ENCODE measurements at regions not wholly inside any gene's neighbourhood (a gene's known extent, or its start where the extent isn't known, plus 50 kb on each side); places are given as distances from the start of the nearest gene placed in this dataset.

DNA sequence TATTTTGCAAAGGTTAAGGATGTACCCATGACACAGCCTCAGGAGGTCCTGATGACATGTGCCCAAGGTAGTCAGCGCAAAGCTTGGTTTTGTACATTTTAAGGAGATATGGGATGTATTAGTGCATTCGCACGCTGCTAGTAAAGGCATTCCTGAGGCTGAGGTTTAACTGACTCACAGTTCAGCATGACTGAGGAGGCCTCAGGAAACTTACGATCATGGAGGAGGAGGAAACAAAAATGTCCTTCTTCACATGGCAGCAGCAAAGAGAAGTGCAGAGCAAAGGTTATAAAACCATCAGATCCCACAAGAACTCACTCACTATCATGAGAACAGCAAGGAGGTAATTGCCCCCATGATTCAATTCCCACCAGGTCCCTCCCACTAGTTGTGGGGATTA lies 1017.4 kb downstream of the EFNB2 start:
- WGBS, 2 donors, result 95 to 97% methylated on average over 4 of the region's 4 CpGs
- Histone ChIP-seq H3K4me3 (no peak overlapping the region), H3K36me3 (no peaks in the 10 kb centered on the region), H3K27ac (no peak overlapping the region), H3K27me3 (no peaks in the 10 kb centered on the region), H3K4me1 (no peaks in the 10 kb centered on the region), H3K9me3 (no peaks in the 10 kb centered on the region)
- intact Hi-C loops (cut with DNase I), result no loop called here
- TF ChIP-seq POLR2AphosphoS5 (IDR thresholded peaks at IDR 0.05) (no peak), CTCF (IDR thresholded peaks at IDR 0.05) (no peak), EP300 (IDR thresholded peaks at IDR 0.05) (no peak), POLR2A (IDR thresholded peaks at IDR 0.05) (no peak)
- DNase-seq, result no peak

DNA sequence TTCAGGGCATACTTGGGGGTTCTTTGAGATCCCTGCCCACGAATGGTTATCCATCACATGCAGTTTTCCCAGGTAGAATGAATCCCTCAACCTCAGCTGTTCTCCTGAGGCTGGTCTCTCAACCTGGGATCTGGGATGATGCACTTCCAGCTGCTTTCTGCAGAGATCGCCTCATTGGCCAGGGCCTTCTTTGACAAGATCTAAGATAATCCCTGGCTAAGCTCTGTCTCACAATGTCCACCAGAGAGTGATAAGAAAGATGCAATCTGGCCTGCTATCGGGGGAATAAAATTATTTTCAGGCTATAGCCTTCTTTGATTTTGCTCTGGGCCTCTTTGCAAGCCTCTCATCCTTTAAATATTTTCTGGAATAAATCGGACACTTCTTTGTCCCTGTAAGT lies 1021.1 kb downstream of the EFNB2 start:
- H3K9me3 ChIP-seq, result no peaks in the 10 kb centered on the region
- no peaks in the 10 kb centered on the region for H3K27me3 ChIP-seq
- no peak for DNase-seq
- intact Hi-C loops (cut with DNase I), result no loop called here
- TF ChIP-seq CTCF (IDR thresholded peaks at IDR 0.05) (no peak), POLR2A (IDR thresholded peaks at IDR 0.05) (no peak), EP300 (IDR thresholded peaks at IDR 0.05) (no peak), POLR2AphosphoS5 (IDR thresholded peaks at IDR 0.05) (no peak)
- no peak overlapping the region for H3K4me3 ChIP-seq
- no peak overlapping the region for H3K27ac ChIP-seq
- H3K4me1 ChIP-seq, result no peaks in the 10 kb centered on the region
- 86 to 92% methylated on average over 4 of the region's 4 CpGs for WGBS, 2 donors
- no peaks in the 10 kb centered on the region for H3K36me3 ChIP-seq

GRCh38 chr13:105513448-105513847 lies 1022.0 kb downstream of the EFNB2 start:
- WGBS, 2 donors, result 87 to 94% methylated on average over 2 of the region's 2 CpGs
- intact Hi-C loops (cut with DNase I), result no loop called here
- Histone ChIP-seq H3K27ac (no peak overlapping the region), H3K4me1 (no peaks in the 10 kb centered on the region), H3K27me3 (no peaks in the 10 kb centered on the region), H3K36me3 (no peaks in the 10 kb centered on the region), H3K9me3 (no peaks in the 10 kb centered on the region), H3K4me3 (no peak overlapping the region)
- DNase-seq, result no peak
- TF ChIP-seq EP300 (IDR thresholded peaks at IDR 0.05), result no peak
- TF ChIP-seq POLR2A (IDR thresholded peaks at IDR 0.05), result no peak
- TF ChIP-seq CTCF (IDR thresholded peaks at IDR 0.05), result no peak
- no peak for TF ChIP-seq POLR2AphosphoS5 (IDR thresholded peaks at IDR 0.05)

DNA sequence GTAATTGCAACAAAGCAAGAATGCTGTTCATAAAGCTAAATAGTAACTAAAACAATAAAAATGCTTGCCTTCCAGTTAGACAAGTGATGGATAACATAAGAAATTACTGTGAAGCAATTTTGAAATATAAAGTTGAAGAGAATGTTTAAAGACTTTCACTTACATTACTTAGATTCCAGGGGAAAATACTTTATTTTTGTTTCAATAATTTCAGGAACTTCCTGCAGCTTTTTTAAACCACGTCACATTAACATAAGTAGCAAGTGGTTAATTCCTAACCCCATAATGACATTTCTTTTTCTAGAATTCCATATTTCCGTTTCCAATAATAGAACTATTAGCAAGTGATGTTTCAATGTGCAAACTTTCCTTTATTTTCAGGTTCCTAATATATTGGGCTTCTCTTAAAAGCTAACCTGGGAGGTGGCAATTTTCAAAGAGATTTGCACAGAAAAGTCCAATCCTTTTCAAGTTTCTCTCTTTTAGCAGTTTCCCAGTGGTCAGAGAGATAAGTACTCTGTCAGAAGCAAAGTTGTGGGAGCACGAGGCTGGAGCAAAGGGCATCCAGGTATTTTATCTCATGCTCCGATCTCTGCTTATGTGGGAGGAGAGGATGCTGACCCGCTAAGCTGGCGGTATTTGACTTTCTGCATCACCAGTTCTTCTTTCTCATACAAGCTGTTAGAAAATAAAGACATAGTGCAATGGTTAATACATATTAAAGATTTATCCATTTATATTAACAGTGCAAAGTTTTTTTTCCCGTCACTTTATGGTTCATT lies 1025.3 kb downstream of the EFNB2 start:
- Histone ChIP-seq H3K27me3 (no peaks in the 10 kb centered on the region), H3K9me3 (no peaks in the 10 kb centered on the region), H3K36me3 (no peaks in the 10 kb centered on the region), H3K27ac (no peak overlapping the region), H3K4me3 (no peak overlapping the region), H3K4me1 (no peaks in the 10 kb centered on the region)
- WGBS, 2 donors, result 74 to 75% methylated on average over 7 of the region's 7 CpGs
- no peak for DNase-seq
- intact Hi-C loops (cut with DNase I), result no loop called here
- no peak for TF ChIP-seq POLR2A (IDR thresholded peaks at IDR 0.05)

GRCh38 chr13:105506463-105506862 lies 1029.0 kb downstream of the EFNB2 start:
- no peak for TF ChIP-seq POLR2A (IDR thresholded peaks at IDR 0.05)
- Histone ChIP-seq H3K4me3 (no peak overlapping the region), H3K27me3 (no peaks in the 10 kb centered on the region), H3K4me1 (no peaks in the 10 kb centered on the region), H3K36me3 (no peaks in the 10 kb centered on the region), H3K9me3 (no peaks in the 10 kb centered on the region), H3K27ac (no peak overlapping the region)
- intact Hi-C loops (cut with DNase I), result no loop called here
- WGBS, 2 donors, result 89% methylated on average over 9 of the region's 9 CpGs
- no peak for DNase-seq

- Histone ChIP-seq H3K27ac (no peak overlapping the region), H3K27me3 (no peaks in the 10 kb centered on the region), H3K36me3 (no peaks in the 10 kb centered on the region), H3K4me1 (no peaks in the 10 kb centered on the region), H3K9me3 (no peaks in the 10 kb centered on the region), H3K4me3 (no peak overlapping the region)
- no peak for DNase-seq
- no peak for TF ChIP-seq POLR2A (IDR thresholded peaks at IDR 0.05)
- TF ChIP-seq EP300 (IDR thresholded peaks at IDR 0.05), result no peak
- no peak for TF ChIP-seq POLR2AphosphoS5 (IDR thresholded peaks at IDR 0.05)
- TF ChIP-seq CTCF (IDR thresholded peaks at IDR 0.05), result no peak
- intact Hi-C loops (cut with DNase I), result no loop called here
- 67 to 78% methylated on average over 5 of the region's 5 CpGs for WGBS, 2 donors
Observed at GRCh38 chr13:105502193-105502592, 1033.3 kb downstream of the EFNB2 start.
